Liver (tissue), 3 donors: ENCODE measurements at regions not wholly inside any gene's neighbourhood (a gene's known extent, or its start where the extent isn't known, plus 50 kb on each side); places are given as distances from the start of the nearest gene placed in this dataset.

Source experiments
- EGR1 ChIP-seq, 2 donors: IDR thresholded peaks; 2 replicates each; pipeline ENCODE4 v1.6.1; 2016 to 2018; ENCODE audit warnings: antibody characterized with exemption in 2 of 2, low read depth in 2 of 2
- FOXA1 ChIP-seq: IDR thresholded peaks from 2 replicates; pipeline ENCODE4 v1.6.1; 2016; ENCODE audit warnings: antibody characterized with exemption
- GABPA ChIP-seq, 2 donors: IDR thresholded peaks in 1 of 2; conservative IDR thresholded peaks in 1 of 2; 2 replicates each; pipeline ENCODE4 v1.6.1; 2016; ENCODE audit warnings: antibody characterized with exemption in 2 of 2, mild to moderate bottlenecking in 1 of 2, moderate library complexity in 1 of 2
- JUND ChIP-seq, 2 donors: IDR thresholded peaks; 2 replicates each; pipeline ENCODE4 v1.6.1; 2016; ENCODE audit warnings: antibody characterized with exemption in 2 of 2
- RAD21 ChIP-seq, 2 donors: IDR thresholded peaks; 2 replicates each; pipeline ENCODE4 v1.6.1; 2016; ENCODE audit warnings: antibody characterized with exemption in 2 of 2, mild to moderate bottlenecking in 2 of 2
- RXRA ChIP-seq, 2 donors: IDR thresholded peaks; 2 replicates each; pipeline ENCODE4 v1.6.1; 2017 to 2018; ENCODE audit warnings: antibody characterized with exemption in 2 of 2, mild to moderate bottlenecking in 1 of 2
- SP1 ChIP-seq: IDR thresholded peaks from 2 replicates; pipeline ENCODE4 v1.6.1; 2018; ENCODE audit warnings: antibody characterized with exemption, mild to moderate bottlenecking
- TAF1 ChIP-seq: conservative IDR thresholded peaks from 2 replicates; pipeline ENCODE4 v1.6.1; 2016; ENCODE audit warnings: antibody characterized with exemption, mild to moderate bottlenecking
- YY1 ChIP-seq: IDR thresholded peaks from 2 replicates; pipeline ENCODE4 v1.6.1; 2016; ENCODE audit warnings: antibody characterized with exemption, mild to moderate bottlenecking
- TF ChIP-seq, protein P1 (sequence below): IDR thresholded peaks from 2 replicates; pipeline ENCODE4 v1.6.1; 2016; ENCODE audit warnings: antibody characterized with exemption, mild to moderate bottlenecking
- TF ChIP-seq, protein P2 (sequence below): fragments of 150-350 bp; IDR thresholded peaks from 2 replicates; pipeline ENCODE4 v1.5.1; 2017; ENCODE audit warnings: improper control_type of control experiment, low read depth, low read length; ENCODE audit not compliant: missing input control
- TF ChIP-seq, protein P3 (sequence below): IDR thresholded peaks from 2 replicates; pipeline ENCODE4 v1.6.1; 2016; ENCODE audit warnings: antibody characterized with exemption
- TF ChIP-seq, protein P4 (sequence below): IDR thresholded peaks from 2 replicates; pipeline ENCODE4 v1.6.1; 2016; ENCODE audit warnings: antibody characterized with exemption
- donor health status: healthy.
- donor health status: healthy.

DNA sequence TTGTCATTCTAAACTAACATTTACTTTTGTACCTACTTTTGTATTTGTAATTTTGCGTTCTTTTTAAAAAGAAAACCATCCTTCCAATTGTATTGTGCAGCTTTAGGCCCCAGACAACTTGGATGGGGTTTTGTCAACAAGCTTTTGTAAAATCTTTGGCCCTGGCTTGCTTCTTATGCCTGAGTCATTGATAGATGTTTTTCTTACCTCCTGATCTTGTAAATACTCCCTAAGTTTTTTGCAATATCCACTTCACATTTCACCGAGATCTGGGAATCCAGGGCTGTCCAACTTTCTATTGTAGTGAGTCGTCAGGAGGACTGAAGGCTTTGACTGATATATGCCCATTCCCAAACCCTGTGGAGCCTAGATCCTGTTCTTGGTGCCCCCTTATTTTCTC, 126.9 kb upstream of the GUCY1A1 start:
- TF ChIP-seq, protein P1, sequence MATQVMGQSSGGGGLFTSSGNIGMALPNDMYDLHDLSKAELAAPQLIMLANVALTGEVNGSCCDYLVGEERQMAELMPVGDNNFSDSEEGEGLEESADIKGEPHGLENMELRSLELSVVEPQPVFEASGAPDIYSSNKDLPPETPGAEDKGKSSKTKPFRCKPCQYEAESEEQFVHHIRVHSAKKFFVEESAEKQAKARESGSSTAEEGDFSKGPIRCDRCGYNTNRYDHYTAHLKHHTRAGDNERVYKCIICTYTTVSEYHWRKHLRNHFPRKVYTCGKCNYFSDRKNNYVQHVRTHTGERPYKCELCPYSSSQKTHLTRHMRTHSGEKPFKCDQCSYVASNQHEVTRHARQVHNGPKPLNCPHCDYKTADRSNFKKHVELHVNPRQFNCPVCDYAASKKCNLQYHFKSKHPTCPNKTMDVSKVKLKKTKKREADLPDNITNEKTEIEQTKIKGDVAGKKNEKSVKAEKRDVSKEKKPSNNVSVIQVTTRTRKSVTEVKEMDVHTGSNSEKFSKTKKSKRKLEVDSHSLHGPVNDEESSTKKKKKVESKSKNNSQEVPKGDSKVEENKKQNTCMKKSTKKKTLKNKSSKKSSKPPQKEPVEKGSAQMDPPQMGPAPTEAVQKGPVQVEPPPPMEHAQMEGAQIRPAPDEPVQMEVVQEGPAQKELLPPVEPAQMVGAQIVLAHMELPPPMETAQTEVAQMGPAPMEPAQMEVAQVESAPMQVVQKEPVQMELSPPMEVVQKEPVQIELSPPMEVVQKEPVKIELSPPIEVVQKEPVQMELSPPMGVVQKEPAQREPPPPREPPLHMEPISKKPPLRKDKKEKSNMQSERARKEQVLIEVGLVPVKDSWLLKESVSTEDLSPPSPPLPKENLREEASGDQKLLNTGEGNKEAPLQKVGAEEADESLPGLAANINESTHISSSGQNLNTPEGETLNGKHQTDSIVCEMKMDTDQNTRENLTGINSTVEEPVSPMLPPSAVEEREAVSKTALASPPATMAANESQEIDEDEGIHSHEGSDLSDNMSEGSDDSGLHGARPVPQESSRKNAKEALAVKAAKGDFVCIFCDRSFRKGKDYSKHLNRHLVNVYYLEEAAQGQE = no peak
- TF ChIP-seq YY1 (no peak), RXRA (IDR thresholded peaks at IDR 0.05) (no peak), TAF1 (no peak), EGR1 (IDR thresholded peaks at IDR 0.05; ENCODE audit: low read depth in 2 of 2) (no peak), JUND (IDR thresholded peaks at IDR 0.05) (no peak), SP1 (no peak), GABPA (IDR thresholded peaks at IDR 0.05 in 1 of 2, conservative IDR thresholded peaks at IDR 0.05 in 1 of 2) (no peak), RAD21 (IDR thresholded peaks at IDR 0.05) (no peak), FOXA1 (no peak)
- TF ChIP-seq, protein P2, sequence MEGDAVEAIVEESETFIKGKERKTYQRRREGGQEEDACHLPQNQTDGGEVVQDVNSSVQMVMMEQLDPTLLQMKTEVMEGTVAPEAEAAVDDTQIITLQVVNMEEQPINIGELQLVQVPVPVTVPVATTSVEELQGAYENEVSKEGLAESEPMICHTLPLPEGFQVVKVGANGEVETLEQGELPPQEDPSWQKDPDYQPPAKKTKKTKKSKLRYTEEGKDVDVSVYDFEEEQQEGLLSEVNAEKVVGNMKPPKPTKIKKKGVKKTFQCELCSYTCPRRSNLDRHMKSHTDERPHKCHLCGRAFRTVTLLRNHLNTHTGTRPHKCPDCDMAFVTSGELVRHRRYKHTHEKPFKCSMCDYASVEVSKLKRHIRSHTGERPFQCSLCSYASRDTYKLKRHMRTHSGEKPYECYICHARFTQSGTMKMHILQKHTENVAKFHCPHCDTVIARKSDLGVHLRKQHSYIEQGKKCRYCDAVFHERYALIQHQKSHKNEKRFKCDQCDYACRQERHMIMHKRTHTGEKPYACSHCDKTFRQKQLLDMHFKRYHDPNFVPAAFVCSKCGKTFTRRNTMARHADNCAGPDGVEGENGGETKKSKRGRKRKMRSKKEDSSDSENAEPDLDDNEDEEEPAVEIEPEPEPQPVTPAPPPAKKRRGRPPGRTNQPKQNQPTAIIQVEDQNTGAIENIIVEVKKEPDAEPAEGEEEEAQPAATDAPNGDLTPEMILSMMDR = no peak
- TF ChIP-seq, protein P3, sequence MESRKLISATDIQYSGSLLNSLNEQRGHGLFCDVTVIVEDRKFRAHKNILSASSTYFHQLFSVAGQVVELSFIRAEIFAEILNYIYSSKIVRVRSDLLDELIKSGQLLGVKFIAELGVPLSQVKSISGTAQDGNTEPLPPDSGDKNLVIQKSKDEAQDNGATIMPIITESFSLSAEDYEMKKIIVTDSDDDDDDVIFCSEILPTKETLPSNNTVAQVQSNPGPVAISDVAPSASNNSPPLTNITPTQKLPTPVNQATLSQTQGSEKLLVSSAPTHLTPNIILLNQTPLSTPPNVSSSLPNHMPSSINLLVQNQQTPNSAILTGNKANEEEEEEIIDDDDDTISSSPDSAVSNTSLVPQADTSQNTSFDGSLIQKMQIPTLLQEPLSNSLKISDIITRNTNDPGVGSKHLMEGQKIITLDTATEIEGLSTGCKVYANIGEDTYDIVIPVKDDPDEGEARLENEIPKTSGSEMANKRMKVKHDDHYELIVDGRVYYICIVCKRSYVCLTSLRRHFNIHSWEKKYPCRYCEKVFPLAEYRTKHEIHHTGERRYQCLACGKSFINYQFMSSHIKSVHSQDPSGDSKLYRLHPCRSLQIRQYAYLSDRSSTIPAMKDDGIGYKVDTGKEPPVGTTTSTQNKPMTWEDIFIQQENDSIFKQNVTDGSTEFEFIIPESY = no peak
- TF ChIP-seq, protein P4, sequence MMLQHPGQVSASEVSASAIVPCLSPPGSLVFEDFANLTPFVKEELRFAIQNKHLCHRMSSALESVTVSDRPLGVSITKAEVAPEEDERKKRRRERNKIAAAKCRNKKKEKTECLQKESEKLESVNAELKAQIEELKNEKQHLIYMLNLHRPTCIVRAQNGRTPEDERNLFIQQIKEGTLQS = no peak
